PC-9 (cell line): ENCODE measurements at regions not wholly inside any gene's neighbourhood (a gene's known extent, or its start where the extent isn't known, plus 50 kb on each side); places are given as distances from the start of the nearest gene placed in this dataset.

Source experiments
- BruUV-seq: library from RNA; stranded (reverse); fragments of 400-500 nt; replicated peaks from 2 replicates; lab custom pipeline; 2021; lab: Mats Ljungman, UMichigan
- CTCF ChIA-PET: fragments of 300-600 bp; sonication (Branson Sonifier 250); formaldehyde crosslinking; loops from one replicate; lab custom pipeline; 2022; ENCODE audit warnings: antibody characterized with exemption; lab: Charles Lee
- POLR2A ChIA-PET: fragments of 300-600 bp; sonication (Branson Sonifier 250); formaldehyde crosslinking; loops from one replicate; lab custom pipeline; 2022; ENCODE audit warnings: antibody characterized with exemption; ENCODE audit not compliant: unreplicated experiment; lab: Charles Lee
- DNase-seq, 2 experiments: peaks; one replicate each; pipeline versions ENCODE4 v3.0.0 to v3.0.0-alpha.2; 2015 to 2022; ENCODE audit warnings: mixed read lengths in 1 of 2
- H2AFZ ChIP-seq: fragments of 200-600 bp; sonication (generic); 2 replicates; pipeline ENCODE4 v1.8.1; 2017; ENCODE audit warnings: antibody characterized with exemption
- H3F3A ChIP-seq: fragments of 200-600 bp; sonication (generic); 2 replicates; pipeline ENCODE4 v1.8.1; 2017; ENCODE audit warnings: antibody characterized with exemption, mild to moderate bottlenecking, low read depth; ENCODE audit not compliant: insufficient read depth
- H3K27ac ChIP-seq: fragments of 200-600 bp; sonication (generic); 2 replicates; pipeline ENCODE4 v1.6.1; 2016; ENCODE audit warnings: mixed run types
- H3K27me3 ChIP-seq: fragments of 200-600 bp; sonication (generic); 2 replicates; pipeline ENCODE4 v1.6.1; 2016; ENCODE audit warnings: low read depth, mixed run types; ENCODE audit not compliant: insufficient read depth
- H3K36me3 ChIP-seq: fragments of 200-600 bp; sonication (generic); 2 replicates; pipeline ENCODE4 v1.6.1; 2016; ENCODE audit warnings: low read depth, mixed run types
- H3K4me1 ChIP-seq: fragments of 200-600 bp; sonication (generic); replicated peaks from 2 replicates; pipeline ENCODE4 v1.6.1; 2016; ENCODE audit warnings: mixed run types; ENCODE audit not compliant: insufficient read depth
- H3K4me2 ChIP-seq: fragments of 200-600 bp; sonication (generic); 2 replicates; pipeline ENCODE4 v1.6.1; 2017; ENCODE audit warnings: mixed run types
- H3K4me3 ChIP-seq: fragments of 200-600 bp; sonication (generic); 2 replicates; pipeline ENCODE4 v1.6.1; 2016; ENCODE audit warnings: mixed run types
- H3K79me2 ChIP-seq: fragments of 200-600 bp; sonication (generic); 2 replicates; pipeline ENCODE4 v1.6.1; 2017; ENCODE audit warnings: low read depth, mixed run types
- H3K9me2 ChIP-seq: fragments of 200-600 bp; sonication (generic); 2 replicates; pipeline ENCODE4 v1.8.1; 2017; ENCODE audit warnings: mild to moderate bottlenecking; ENCODE audit not compliant: insufficient read depth
- H3K9me3 ChIP-seq: fragments of 200-600 bp; sonication (generic); 2 replicates; pipeline ENCODE4 v1.8.1; 2016; ENCODE audit warnings: low read depth; ENCODE audit not compliant: insufficient read depth
- H4K20me1 ChIP-seq: fragments of 200-600 bp; sonication (generic); 2 replicates; pipeline ENCODE4 v1.8.1; 2017; ENCODE audit not compliant: insufficient read depth
- EZH2 ChIP-seq: fragments of 200-600 bp; sonication (generic); IDR thresholded peaks from 2 replicates; pipeline ENCODE4 v1.8.0; 2017; ENCODE audit warnings: antibody characterized with exemption, low read depth
- intact Hi-C: fragments of 100-400 bp; cut with micrococcal nuclease; formaldehyde crosslinking; loops from one replicate; pipeline ENCODE4 v1.10.0; 2022; ENCODE audit not compliant: unreplicated experiment
- TF ChIP-seq, protein P1 (sequence below): fragments of 200-600 bp; sonication (generic); conservative IDR thresholded peaks from 2 replicates; pipeline ENCODE4 v1.6.1; 2017; ENCODE audit warnings: mixed run types, antibody characterized with exemption, mild to moderate bottlenecking, moderate library complexity

DNA sequence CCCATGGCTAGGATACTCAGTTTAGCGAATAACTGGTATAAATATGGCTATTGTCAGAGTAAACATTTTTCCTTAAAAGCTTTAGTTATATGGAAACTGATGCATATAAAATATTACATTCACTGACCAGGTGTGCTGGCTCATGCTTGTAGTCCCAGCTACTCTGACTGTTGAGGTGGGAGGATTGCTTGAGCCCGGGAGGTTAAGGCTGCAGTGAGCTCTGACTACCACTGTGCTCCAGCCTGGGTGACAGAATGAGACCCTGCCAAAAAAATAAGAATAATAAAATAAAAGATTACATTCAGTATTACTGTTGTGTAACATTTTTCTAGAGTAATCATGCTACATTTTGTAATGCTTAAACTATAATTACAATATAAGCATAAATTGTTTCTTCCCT is 350.4 kb upstream of the FSIP2 start:
- no peaks in the 10 kb centered on the region for H3K9me2 ChIP-seq
- BruUV-seq, result no TSS peak
- no peak overlapping the region for H2AFZ ChIP-seq
- H3K4me2 ChIP-seq, result no peak overlapping the region
- H3K9me3 ChIP-seq, result no peaks in the 10 kb centered on the region
- intact Hi-C loops, result no loop called here
- no peaks in the 10 kb centered on the region for H3K79me2 ChIP-seq
- H4K20me1 ChIP-seq, result no peaks in the 10 kb centered on the region
- no peak overlapping the region for H3K27ac ChIP-seq
- TF ChIP-seq, protein P1, sequence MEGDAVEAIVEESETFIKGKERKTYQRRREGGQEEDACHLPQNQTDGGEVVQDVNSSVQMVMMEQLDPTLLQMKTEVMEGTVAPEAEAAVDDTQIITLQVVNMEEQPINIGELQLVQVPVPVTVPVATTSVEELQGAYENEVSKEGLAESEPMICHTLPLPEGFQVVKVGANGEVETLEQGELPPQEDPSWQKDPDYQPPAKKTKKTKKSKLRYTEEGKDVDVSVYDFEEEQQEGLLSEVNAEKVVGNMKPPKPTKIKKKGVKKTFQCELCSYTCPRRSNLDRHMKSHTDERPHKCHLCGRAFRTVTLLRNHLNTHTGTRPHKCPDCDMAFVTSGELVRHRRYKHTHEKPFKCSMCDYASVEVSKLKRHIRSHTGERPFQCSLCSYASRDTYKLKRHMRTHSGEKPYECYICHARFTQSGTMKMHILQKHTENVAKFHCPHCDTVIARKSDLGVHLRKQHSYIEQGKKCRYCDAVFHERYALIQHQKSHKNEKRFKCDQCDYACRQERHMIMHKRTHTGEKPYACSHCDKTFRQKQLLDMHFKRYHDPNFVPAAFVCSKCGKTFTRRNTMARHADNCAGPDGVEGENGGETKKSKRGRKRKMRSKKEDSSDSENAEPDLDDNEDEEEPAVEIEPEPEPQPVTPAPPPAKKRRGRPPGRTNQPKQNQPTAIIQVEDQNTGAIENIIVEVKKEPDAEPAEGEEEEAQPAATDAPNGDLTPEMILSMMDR, result no peak
- no peak for TF ChIP-seq EZH2
- H3F3A ChIP-seq, result no peaks in the 10 kb centered on the region
- no peak overlapping the region for H3K4me3 ChIP-seq
- no peaks in the 10 kb centered on the region for H3K36me3 ChIP-seq
- no peaks in the 10 kb centered on the region for H3K4me1 ChIP-seq
- POLR2A ChIA-PET, result no interaction called here
- CTCF ChIA-PET, result no interaction called here
- DNase-seq, result no peak
- H3K27me3 ChIP-seq, result no peaks in the 10 kb centered on the region

DNA sequence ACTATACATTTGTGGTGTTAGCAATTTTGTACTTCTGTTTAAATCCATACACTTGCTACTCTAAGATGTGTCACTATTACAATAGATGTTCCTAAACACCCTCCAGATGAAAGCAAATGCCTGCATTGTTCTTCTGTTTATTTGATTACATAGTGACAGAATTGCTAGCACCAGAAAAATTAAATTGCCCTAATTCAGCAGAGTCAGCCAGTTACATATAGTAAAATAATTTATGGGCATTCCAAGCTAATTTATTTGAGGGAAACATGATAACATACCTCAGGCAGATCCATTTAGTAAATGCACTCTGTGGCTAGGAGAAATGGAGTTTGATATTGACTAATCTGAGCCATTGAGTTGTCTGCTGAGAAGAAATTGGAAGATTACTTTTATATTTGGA is 347.1 kb upstream of the FSIP2 start:
- H4K20me1 ChIP-seq, result no peaks in the 10 kb centered on the region
- H3K4me1 ChIP-seq, result no peaks in the 10 kb centered on the region
- H3K27me3 ChIP-seq, result no peaks in the 10 kb centered on the region
- H3K9me2 ChIP-seq, result no peaks in the 10 kb centered on the region
- H2AFZ ChIP-seq, result no peak overlapping the region
- H3K36me3 ChIP-seq, result no peaks in the 10 kb centered on the region
- no peaks in the 10 kb centered on the region for H3F3A ChIP-seq
- H3K4me2 ChIP-seq, result no peak overlapping the region
- H3K27ac ChIP-seq, result no peak overlapping the region
- ChIA-PET POLR2A (no interaction called here), CTCF (no interaction called here)
- DNase-seq, result no peak
- no peaks in the 10 kb centered on the region for H3K79me2 ChIP-seq
- TF ChIP-seq, protein P1, result no peak
- TF ChIP-seq EZH2, result no peak
- H3K9me3 ChIP-seq, result no peaks in the 10 kb centered on the region
- intact Hi-C loops, result no loop called here
- no TSS peak for BruUV-seq
- no peak overlapping the region for H3K4me3 ChIP-seq

DNA sequence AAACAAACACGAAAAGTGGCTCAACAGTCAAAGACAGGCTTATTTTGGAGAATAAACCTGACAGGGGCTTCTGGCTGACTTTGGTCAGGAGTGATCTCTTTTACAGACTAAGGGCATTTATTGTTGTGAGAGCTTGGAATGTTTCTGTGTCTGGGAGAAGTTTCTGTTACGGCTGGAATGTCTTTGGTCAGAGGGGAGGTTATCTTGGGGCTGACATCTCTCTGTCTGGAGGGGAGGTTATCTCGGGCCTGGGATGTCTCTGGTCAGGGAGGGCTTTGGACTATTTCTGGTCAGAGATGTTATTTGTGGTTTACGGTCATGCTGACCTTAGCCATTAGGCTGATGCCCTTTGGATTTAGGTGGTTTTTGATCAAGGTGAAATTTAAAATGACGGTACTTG is 345.5 kb upstream of the FSIP2 start:
- no peaks in the 10 kb centered on the region for H4K20me1 ChIP-seq
- no peaks in the 10 kb centered on the region for H3K27me3 ChIP-seq
- no peaks in the 10 kb centered on the region for H3K9me3 ChIP-seq
- H3K4me2 ChIP-seq, result no peak overlapping the region
- intact Hi-C loops, result no loop called here
- ChIA-PET CTCF (no interaction called here), POLR2A (no interaction called here)
- no peak overlapping the region for H3K27ac ChIP-seq
- no peaks in the 10 kb centered on the region for H3K9me2 ChIP-seq
- no TSS peak for BruUV-seq
- H3F3A ChIP-seq, result no peaks in the 10 kb centered on the region
- no peak overlapping the region for H2AFZ ChIP-seq
- no peak for TF ChIP-seq EZH2
- TF ChIP-seq, protein P1, result no peak
- no peaks in the 10 kb centered on the region for H3K79me2 ChIP-seq
- no peak overlapping the region for H3K4me3 ChIP-seq
- H3K36me3 ChIP-seq, result no peaks in the 10 kb centered on the region
- no peaks in the 10 kb centered on the region for H3K4me1 ChIP-seq
- no peak for DNase-seq
